Mucosa of rectum (tissue), 2 donors: ENCODE measurements at regions not wholly inside any gene's neighbourhood (a gene's known extent, or its start where the extent isn't known, plus 50 kb on each side); places are given as distances from the start of the nearest gene placed in this dataset.

Experiments
- H3K27ac ChIP-seq, 2 donors: one replicate each; pipeline ENCODE4 v1.7.0; 2013; ENCODE audit warnings: inconsistent platforms in 2 of 2, low read depth in 2 of 2, low read length in 2 of 2
- H3K27me3 ChIP-seq, 2 donors: one replicate each; pipeline ENCODE4 v1.7.0; 2013; ENCODE audit warnings: low read length in 2 of 2; ENCODE audit not compliant: control insufficient read depth in 2 of 2, insufficient read depth in 2 of 2
- H3K36me3 ChIP-seq, 2 donors: one replicate each; pipeline ENCODE4 v1.7.0; 2013; ENCODE audit warnings: low read length in 2 of 2; ENCODE audit not compliant: control insufficient read depth in 2 of 2, insufficient read depth in 2 of 2
- H3K4me1 ChIP-seq, 2 donors: one replicate each; pipeline ENCODE4 v1.7.0; 2013; ENCODE audit warnings: low read length in 2 of 2, mild to moderate bottlenecking in 1 of 2; ENCODE audit not compliant: control insufficient read depth in 2 of 2, insufficient read depth in 2 of 2
- H3K4me3 ChIP-seq, 2 donors: one replicate each; pipeline ENCODE4 v1.7.0; 2013; ENCODE audit warnings: low read length in 2 of 2
- H3K9ac ChIP-seq, 2 donors: one replicate each; pipeline ENCODE4 v1.7.0; 2013; ENCODE audit warnings: low read length in 2 of 2, low read depth in 1 of 2, mild to moderate bottlenecking in 1 of 2
- H3K9me3 ChIP-seq, 2 donors: one replicate each; pipeline ENCODE4 v1.7.0; 2013; ENCODE audit warnings: low read length in 2 of 2; ENCODE audit not compliant: control insufficient read depth in 2 of 2
- donor health status: healthy.
- donor health status: Normal muscosa, but diverticular disease.

DNA sequence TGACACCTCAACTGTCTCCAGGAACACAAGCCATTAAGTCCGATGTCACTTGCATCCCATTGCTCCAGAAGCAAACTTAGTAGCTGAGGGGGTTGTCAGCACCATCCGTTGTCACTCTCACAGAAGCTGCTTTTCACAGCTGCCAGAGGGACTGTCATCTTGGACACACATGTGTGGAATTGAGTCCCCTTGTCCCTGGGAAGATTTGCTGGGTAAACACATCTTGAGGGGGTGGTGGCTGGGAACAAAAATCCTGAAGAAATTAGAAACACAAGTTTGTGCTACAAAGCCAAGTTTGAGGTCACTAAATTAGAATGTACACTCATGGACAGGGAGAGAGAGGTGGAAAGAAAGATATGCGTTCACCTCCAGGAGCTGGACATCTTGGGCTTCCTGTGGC is 55.2 kb upstream of the ADRA1B start:
- Histone ChIP-seq H3K9me3 (no peaks in the 10 kb centered on the region), H3K36me3 (no peaks in the 10 kb centered on the region), H3K27me3 (no peaks in the 10 kb centered on the region), H3K9ac (no peak overlapping the region), H3K27ac (no peak overlapping the region), H3K4me3 (no peak overlapping the region), H3K4me1 (no peaks in the 10 kb centered on the region)

DNA sequence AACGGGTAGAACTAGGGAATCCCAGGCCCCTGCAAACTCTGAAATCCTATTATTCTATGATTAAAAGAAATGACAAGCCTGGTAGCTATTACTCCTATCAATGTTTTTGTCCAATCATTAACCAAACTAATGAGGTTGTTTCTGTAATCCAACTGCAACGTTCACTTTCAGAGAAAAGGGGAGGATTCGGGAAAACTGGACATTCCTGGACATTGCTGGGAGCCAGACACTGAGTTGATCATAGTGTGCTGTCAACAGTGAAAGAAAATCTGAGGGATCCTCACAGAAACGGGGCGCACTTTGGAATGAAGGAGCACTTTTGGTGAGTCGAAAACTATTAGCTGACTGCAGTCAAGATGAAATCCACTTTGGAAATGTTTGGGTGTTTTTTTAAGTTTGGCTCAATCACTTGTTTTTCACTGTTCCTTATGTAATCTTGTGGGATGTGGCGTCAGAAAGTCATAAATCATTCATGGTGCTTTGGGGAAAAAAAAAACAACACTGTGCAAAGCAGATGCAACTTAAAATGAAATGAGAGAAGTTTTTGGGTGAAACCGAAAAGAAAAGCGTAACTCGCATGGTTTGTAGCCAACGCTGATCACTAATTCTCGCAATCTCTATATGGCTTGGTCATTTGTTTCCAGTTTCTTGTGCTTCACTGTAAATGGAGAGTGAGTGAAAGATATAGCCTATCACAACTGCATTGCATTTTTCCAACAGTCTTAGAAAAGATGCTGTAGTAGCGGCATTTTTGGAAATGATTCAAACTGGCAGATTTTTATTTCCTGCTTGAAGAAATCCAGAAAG is 51.2 kb upstream of the ADRA1B start:
- Histone ChIP-seq H3K27me3 (peaks cover 0 to 2% of the 10 kb centered on the region in 2 donors), H3K9me3 (no peaks in the 10 kb centered on the region), H3K27ac (no peak overlapping the region), H3K4me3 (no peak overlapping the region), H3K9ac (no peak overlapping the region), H3K4me1 (no peaks in the 10 kb centered on the region), H3K36me3 (no peaks in the 10 kb centered on the region)

DNA sequence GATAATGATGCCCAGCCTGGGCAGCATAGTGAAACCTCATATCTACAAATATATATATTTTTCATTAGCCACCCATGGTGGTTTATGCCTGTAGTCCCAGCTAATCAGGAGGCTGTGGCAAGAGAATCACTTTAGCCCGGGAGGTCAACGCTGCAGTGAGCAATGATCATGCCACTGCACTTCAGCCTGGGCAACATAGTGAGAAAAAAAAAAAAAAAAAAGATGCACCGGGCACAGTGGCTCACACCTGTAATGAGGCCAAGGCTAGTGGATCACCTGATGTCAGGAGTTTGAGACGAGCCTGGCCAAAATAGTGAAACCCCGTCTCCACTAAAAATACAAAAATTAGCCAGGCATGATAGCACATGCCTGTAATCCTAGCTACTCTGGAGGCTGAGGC is 50.2 kb upstream of the ADRA1B start:
- Histone ChIP-seq H3K27ac (no peak overlapping the region), H3K9ac (no peak overlapping the region), H3K9me3 (no peaks in the 10 kb centered on the region), H3K4me1 (no peaks in the 10 kb centered on the region), H3K27me3 (peaks cover 0 to 2% of the 10 kb centered on the region in 2 donors), H3K4me3 (no peak overlapping the region), H3K36me3 (no peaks in the 10 kb centered on the region)
